Globus pallidus (tissue), 1 donor: ENCODE measurements at regions not wholly inside any gene's neighbourhood (a gene's known extent, or its start where the extent isn't known, plus 50 kb on each side); places are given as distances from the start of the nearest gene placed in this dataset.
A peak's percentile ranks its signal among the peaks of the same experiment; 100 is the strongest.

ENCODE experiments used
- DNase-seq: peaks from one replicate; pipeline ENCODE4 v3.0.0-alpha.2; 2015; ENCODE audit warnings: low spot score

DNA sequence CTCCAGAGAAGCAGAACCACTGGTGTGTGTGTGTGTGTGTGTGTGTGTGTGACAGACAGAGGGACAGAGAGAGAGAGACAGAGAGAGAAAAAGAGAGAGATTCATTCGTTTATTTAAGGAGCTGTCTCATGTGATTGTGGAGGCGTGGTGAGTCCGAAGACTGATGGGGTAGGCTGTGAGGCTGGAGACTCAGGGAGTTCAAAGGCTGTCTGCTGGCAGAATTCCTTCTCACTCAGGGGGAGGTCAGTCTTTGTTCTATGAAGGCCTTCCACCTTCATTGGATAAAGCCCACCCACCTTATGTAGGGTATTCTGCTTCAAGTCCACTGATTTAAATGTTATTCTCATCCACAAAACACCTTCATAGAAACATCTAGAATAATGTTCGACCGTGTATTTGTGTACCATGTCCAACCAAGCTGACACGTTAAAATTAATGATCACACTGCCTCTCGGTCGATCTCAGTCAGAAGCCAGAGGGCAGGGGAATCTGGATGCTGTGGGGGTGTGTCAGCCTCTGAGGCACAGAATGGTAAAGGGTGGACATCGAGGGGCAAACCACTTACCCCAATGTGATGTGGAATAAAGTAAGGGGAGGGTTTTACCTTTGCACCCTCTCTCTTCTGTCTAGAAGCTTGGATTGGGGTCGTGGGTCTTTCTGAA, 275.6 kb downstream of the SLC4A3 start:
- DNase-seq, result no peak

DNA sequence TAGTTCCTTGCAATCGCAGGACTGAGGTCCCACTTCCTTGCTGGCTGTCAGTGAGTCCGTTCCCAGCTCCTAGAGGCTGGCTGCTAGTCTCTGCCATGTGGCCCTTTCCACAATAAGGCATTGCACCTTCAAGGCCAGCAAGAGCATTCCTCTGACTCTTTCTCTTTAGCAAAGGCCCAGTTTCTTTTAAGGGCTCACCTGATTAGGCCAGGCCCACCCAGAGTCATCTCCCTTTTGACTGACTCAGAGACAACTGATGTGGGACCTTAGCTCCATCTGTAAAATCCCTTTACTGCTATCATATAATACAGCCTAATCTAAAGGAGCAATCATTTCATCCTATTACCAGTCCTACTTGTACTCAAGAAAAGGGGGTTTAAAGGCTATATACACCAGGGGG, 278.2 kb downstream of the SLC4A3 start:
- DNase-seq, result no peak

DNA sequence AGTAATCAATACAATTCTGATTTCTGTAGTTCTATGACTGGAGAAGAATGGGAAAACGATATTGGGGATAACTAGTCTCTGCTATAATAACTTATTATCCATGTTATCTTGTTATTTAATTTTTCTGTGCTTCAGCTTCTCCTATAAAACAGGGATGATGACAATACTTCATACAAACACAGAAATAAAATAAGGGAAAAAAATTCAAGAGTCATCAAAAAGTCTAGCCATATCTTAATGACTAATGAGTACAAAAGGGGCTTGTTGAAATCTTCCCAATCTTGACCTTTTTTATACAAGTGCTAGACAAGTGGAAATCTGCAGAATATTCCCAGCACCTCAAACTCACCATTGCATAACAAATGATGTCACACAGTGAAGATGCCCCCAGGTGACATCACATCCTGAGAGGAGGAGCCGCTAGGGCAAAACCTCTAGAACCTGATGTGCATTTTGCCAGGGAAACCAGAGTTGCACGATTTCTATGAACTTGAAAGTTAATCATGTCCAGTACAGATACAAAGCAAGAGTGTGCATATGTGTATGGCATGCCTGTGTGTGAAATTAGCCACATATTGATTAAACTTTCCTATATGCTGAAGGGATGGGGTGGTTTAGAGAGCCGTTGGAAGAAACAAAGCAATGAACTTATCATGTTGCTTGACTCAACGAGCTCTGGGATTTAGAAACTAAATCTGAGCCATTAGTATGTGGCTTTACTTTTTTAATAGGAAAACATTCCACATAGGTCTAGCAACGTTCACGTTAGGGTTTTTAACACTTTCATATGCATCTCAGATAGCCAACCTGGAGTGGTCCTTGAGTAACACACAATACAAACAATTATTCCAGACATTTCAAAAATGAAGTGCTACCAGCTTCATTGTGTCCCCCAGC, 278.9 kb downstream of the SLC4A3 start:
- no peak for DNase-seq

GRCh38 chr2:219907011-219907365, 279.6 kb downstream of the SLC4A3 start:
- no peak for DNase-seq

DNA sequence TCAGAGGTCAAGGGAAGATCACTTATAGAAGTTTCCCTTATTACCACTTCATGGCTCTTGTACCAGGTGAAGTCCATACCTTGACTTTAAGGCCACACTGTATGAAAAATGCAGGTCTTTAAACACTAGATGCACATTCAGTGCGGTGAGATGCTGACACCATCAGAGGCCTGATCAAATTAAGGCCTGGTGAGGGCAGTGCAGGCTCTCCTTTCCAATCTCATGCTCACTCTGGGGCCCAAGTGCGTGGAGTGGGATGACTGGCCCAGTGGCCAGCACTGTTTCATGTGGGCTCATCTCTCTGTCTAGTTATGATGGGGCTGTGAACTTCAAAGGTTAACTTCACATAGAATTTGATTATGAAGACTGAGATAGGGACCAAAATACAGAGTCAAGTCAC, 281.1 kb downstream of the SLC4A3 start:
- DNase-seq, result no peak

- no peak for DNase-seq
Measured at GRCh38 chr2:219911541-219911940, 284.1 kb downstream of the SLC4A3 start.

DNA sequence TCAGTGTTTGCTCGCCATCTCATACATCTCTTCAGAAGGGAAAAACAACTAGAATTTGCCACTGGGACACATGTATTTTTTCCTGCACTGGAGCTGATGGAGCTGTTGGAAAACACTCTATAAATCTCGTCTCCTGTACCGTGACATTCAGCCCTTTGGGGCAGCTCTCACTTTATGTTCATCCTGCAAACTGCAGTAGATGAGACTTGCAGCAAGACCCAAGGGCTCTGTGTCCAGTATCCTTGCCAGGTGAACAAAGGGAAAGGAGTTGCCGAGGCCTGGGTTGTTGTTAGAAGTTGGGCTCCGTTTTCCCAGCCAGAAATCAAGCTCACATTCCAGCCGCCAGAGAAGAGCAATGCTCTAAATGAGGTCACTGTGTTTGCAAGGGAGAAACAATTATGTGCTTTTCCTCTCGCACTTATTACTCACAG, 285.1 kb downstream of the SLC4A3 start:
- no peak for DNase-seq

DNA sequence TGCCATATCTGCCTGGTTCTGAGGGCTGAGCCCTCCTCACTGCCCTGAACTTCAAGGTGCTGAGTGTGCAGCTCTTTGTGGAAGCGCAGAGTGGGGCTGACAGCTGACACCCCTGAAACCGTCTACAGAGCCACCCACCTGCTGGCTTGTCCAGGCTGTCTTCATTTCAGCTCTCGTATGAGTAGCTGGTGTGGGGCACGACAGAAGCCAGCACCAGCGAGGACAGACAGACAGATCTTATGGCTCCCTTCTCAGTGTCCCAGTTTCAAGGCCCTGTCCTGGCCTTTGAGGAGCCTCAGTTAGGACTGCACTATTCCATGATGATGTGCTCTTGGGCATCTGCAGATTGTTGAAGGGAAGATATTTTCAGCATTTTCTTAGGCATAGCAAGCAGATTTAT, 287.1 kb downstream of the SLC4A3 start:
- no peak for DNase-seq

DNA sequence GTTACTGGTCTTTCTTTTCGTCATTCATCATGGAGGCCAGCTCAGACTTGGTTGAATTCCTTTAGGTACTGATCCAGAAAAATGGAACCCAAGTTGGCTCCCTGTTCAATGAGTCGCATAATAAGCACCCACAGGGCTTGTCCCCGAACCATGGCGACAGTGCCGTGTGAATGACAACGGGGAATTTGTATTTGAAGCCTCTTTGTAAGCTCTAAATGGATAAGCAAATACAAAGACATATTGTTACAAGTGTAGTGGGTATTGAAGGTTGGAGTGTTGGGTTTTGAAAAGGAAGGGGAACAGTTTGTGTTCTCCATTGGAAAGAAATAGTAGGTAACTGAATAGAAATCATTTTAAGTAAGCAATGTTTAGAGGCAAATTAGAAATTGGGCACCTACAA, 288.9 kb downstream of the SLC4A3 start:
- peak; percentile 16 for DNase-seq

DNA sequence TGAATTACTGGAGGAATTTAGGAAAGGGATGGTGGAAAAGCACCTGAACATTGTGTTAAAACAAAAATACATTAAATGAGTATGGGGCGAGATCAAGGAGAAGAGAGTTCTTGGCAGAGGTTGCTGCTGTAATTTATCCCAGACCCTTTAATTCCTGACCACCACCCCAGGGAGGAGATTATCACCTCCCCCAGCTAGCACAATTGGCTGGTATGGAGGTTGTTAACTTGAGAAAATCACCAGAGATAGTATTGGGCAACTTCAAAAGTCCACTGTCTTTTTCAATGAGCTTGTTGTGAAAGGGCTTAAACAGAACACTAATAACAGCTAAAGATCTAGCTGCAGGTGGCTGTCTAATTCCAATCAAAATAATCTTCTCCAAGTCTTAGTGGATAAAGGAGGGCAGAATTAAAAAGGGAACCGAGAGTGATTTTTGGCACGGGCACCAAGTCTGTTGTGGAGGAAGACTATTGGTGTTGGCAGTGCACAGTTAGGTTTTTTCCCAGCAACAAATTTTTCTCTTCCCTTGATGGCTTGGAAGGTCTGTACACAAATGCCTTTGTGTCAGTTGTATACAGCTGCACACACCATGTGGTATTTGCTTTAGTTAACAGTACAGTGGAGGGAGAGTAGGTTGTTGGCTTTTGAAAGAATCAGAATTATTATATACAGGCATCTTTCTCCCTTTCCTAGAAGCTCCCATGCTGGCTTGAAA, 289.5 kb downstream of the SLC4A3 start:
- peak; percentile 18 for DNase-seq

DNA sequence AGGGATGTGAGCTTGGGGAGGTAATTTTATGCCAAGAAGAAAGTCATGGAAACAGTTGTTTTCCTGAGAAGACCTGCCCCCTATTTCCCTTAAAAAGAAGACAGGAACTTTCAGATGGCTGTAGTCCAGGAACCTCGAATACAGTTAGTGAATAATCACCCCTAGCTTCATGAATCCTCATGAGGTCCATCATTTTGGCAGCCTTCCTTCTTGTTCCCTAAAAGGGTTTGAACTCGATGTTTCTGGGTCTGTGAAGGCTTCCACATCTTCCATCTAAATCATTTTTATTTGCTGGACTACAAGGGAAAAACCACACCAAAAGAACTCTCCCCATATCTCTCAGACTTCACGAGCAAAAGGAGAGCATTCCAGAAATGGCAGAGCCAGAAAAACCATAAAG, 290.8 kb downstream of the SLC4A3 start:
- no peak for DNase-seq

DNA sequence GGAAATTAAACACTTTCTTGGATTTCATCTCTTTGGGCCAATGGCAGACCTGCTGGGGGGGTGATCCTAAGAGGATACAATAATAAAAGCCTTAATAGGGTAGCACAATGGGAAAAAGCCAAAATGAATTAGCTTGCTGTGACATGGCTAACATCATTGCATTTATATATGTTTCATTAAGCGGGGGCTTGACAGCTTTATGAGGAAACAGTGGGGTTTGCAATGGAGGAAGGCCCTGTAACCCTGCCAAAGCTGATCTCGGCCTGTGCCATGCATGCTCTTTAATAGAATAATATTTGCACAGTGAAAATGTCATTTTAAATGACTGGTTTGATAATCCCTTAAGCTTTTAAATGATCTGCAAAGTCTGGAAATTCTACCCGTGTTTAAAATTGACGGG, 291.5 kb downstream of the SLC4A3 start:
- no peak for DNase-seq

DNA sequence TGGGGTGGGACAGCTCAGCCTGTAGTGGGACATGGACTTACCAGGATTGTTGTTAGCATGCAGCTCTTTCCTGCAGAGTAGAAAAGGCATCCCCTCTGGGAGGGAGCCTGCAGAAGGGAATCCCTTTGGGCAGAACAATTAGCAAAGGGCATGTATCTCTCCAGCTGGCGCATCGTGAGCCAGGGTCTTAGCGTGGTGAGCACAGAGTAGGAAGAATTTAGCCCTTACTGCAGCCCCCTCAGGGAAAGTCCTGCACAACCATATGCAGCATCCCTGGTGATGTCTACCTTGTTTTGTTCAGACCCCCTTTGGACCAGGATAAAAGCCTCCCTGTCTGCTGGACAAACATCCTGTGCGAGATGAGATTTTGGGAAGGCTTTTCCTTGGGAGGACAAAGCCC, 292.1 kb downstream of the SLC4A3 start:
- no peak for DNase-seq

DNA sequence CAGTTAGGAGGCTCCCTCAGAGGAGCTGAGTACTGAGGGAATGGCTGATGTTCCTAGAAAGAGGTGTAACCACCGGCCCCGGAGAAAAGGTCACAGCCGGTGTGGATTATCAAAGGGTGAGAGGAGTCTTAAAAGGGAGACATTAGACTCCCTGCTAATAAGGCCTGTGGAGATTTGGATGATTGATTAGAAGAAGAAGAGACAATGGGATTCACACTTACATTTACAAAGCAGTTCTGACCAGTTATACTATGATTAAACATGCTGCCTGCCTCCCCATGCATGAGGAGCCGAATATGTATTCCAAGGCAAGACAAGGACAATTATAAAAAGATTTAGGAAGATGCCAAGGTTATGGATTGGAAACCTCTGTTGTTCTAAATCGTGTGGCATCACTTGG, 302.4 kb downstream of the SLC4A3 start:
- no peak for DNase-seq

GRCh38 chr2:219939647-219940046, 312.2 kb downstream of the SLC4A3 start:
- no peak for DNase-seq

DNA sequence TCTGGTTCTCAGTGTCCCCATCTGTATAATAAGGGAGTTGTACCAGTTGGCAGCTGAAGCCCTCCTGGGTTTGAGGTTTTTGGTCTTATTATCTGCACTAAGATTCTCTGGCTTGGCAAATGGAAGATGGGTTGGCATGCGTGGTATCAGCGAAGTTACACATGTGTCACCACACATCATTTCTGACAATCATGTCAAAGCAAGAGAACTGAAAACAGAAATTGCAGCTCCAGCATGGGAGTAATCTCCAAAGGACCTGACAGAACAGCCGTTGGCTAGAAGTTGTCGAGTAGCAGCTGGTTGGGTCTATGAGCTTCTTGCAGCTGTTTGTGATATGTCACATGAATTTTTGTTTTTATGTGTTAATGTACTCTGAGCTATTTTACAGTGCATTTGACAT, 317.4 kb downstream of the SLC4A3 start:
- no peak for DNase-seq

GRCh38 chr2:219946021-219946420, 318.6 kb downstream of the SLC4A3 start:
- no peak for DNase-seq

- DNase-seq, result no peak
Measured at GRCh38 chr2:219946529-219946928, 319.1 kb downstream of the SLC4A3 start.

DNA sequence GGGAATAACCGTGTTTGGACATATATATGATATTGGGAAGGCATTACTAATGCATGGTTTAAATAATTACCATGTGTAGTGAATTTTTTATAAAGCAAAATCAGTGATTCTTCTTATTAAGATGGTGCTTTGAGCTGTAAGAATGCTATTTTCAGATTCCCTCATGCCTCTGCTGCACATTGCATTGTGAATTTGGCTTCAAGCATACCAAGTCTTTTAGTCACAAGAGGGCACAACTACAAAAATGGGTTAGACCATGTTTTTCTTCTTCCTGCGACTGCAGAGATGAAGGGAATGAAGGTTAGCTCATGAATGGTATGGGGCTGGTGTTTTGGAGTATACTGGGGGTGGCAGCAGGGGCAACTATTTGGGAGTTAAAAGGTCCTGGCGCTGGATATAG, 320.1 kb downstream of the SLC4A3 start:
- no peak for DNase-seq

GRCh38 chr2:219949053-219949452, 321.6 kb downstream of the SLC4A3 start:
- no peak for DNase-seq

- no peak for DNase-seq
Measured at GRCh38 chr2:219951099-219951498, 323.7 kb downstream of the SLC4A3 start.

DNA sequence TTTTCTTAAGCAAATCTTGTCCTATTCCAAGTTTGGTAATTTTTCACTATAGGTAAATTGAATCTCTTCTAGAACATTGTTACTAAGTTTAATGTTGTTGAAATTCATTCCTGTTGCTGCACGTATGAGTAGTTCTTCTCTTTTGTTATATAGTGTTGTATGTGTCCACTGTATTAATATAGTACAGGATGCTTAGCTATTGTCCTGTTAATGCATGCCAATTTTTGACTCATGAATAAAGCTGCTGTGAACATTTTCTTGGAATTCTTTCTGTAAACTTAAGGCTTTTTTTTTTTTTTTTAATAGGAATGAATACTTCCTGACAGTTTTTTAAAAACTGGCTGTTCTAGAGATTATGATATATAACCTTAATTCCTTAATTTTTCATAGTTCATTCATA, 326.9 kb downstream of the SLC4A3 start:
- no peak for DNase-seq

GRCh38 chr2:219957820-219958219, 330.4 kb downstream of the SLC4A3 start:
- no peak for DNase-seq
